GM23338 (cell line): ENCODE measurements at regions not wholly inside any gene's neighbourhood (a gene's known extent, or its start where the extent isn't known, plus 50 kb on each side); places are given as distances from the start of the nearest gene placed in this dataset.

Source experiments
- CREB1 ChIP-seq: fragments of 250-450 bp; sonication (Bioruptor Pico); IDR thresholded peaks from 2 replicates; pipeline ENCODE4 v1.5.0; 2020; ENCODE audit warnings: low read depth, mild to moderate bottlenecking, moderate library complexity
- EZH2 ChIP-seq: fragments of 200-600 bp; sonication (generic); IDR thresholded peaks from one replicate; pipeline ENCODE4 v1.8.0; 2017; ENCODE audit warnings: antibody characterized with exemption, mild to moderate bottlenecking, low read depth; ENCODE audit not compliant: unreplicated experiment
- EZH2phosphoT487 ChIP-seq: fragments of 200-600 bp; sonication (generic); IDR thresholded peaks from one replicate; pipeline ENCODE4 v1.8.1; 2018; ENCODE audit warnings: antibody characterized with exemption; ENCODE audit not compliant: unreplicated experiment
- JUNB ChIP-seq: IDR thresholded peaks from one replicate; pipeline ENCODE4 v1.6.1; 2016; ENCODE audit warnings: antibody characterized with exemption; ENCODE audit not compliant: unreplicated experiment
- POLR2AphosphoS5 ChIP-seq: IDR thresholded peaks from 2 replicates; pipeline ENCODE4 v1.6.1; 2016; ENCODE audit warnings: antibody characterized with exemption, low read depth
- ZNF331 ChIP-seq: fragments of 250-450 bp; sonication (Bioruptor Pico); IDR thresholded peaks from 2 replicates; pipeline ENCODE4 v1.5.0; 2020; ENCODE audit warnings: low read depth, mild to moderate bottlenecking, moderate library complexity
- TF ChIP-seq, protein P1 (sequence below), 2 experiments: fragments of 200-600 bp in 1 of 2; sonication (generic) in 1 of 2; conservative IDR thresholded peaks; 2 replicates each; pipeline versions ENCODE4 v1.5.1 to v1.6.1; 2016 to 2017; ENCODE audit warnings: antibody characterized with exemption in 2 of 2, low read depth in 2 of 2, mild to moderate bottlenecking in 2 of 2, moderate library complexity in 1 of 2
- TF ChIP-seq, protein P2 (sequence below): fragments of 250-450 bp; sonication (Bioruptor Pico); IDR thresholded peaks from 2 replicates; pipeline ENCODE4 v1.5.0; 2020; ENCODE audit warnings: mild to moderate bottlenecking, moderate library complexity
- TF ChIP-seq, protein P3 (sequence below): IDR thresholded peaks from 2 replicates; pipeline ENCODE4 v1.6.1; 2016; ENCODE audit warnings: antibody characterized with exemption
- TF ChIP-seq, protein P4 (sequence below): IDR thresholded peaks from one replicate; pipeline ENCODE4 v1.6.1; 2018; ENCODE audit warnings: antibody characterized with exemption; ENCODE audit not compliant: unreplicated experiment

DNA sequence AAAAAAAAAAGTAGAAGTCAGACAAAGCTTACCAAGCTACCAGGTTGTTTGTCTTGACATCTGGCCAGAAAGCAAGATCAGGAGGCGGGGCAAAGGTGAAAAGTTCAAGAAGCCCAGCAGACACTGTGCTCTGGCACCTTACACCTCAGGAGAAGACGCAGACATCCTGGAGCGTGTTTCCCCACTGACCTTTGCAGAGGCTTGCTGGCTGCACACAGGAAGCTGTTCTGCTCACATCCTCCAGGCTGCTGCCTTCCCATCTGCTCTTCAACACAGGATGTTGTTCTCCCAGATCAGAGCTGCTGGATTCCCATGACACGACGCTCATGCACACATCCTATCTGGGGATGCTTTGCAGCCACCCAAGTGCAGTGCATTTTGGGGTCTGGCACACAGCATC is 174.4 kb upstream of the KIAA1217 start:
- TF ChIP-seq, protein P1, sequence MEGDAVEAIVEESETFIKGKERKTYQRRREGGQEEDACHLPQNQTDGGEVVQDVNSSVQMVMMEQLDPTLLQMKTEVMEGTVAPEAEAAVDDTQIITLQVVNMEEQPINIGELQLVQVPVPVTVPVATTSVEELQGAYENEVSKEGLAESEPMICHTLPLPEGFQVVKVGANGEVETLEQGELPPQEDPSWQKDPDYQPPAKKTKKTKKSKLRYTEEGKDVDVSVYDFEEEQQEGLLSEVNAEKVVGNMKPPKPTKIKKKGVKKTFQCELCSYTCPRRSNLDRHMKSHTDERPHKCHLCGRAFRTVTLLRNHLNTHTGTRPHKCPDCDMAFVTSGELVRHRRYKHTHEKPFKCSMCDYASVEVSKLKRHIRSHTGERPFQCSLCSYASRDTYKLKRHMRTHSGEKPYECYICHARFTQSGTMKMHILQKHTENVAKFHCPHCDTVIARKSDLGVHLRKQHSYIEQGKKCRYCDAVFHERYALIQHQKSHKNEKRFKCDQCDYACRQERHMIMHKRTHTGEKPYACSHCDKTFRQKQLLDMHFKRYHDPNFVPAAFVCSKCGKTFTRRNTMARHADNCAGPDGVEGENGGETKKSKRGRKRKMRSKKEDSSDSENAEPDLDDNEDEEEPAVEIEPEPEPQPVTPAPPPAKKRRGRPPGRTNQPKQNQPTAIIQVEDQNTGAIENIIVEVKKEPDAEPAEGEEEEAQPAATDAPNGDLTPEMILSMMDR (conservative IDR thresholded peaks at IDR 0.05; ENCODE audit: low read depth in 2 of 2), result no peak
- no peak for TF ChIP-seq CREB1 (CRISPR knock-in tag)
- TF ChIP-seq EZH2phosphoT487, result no peak
- TF ChIP-seq, protein P2, sequence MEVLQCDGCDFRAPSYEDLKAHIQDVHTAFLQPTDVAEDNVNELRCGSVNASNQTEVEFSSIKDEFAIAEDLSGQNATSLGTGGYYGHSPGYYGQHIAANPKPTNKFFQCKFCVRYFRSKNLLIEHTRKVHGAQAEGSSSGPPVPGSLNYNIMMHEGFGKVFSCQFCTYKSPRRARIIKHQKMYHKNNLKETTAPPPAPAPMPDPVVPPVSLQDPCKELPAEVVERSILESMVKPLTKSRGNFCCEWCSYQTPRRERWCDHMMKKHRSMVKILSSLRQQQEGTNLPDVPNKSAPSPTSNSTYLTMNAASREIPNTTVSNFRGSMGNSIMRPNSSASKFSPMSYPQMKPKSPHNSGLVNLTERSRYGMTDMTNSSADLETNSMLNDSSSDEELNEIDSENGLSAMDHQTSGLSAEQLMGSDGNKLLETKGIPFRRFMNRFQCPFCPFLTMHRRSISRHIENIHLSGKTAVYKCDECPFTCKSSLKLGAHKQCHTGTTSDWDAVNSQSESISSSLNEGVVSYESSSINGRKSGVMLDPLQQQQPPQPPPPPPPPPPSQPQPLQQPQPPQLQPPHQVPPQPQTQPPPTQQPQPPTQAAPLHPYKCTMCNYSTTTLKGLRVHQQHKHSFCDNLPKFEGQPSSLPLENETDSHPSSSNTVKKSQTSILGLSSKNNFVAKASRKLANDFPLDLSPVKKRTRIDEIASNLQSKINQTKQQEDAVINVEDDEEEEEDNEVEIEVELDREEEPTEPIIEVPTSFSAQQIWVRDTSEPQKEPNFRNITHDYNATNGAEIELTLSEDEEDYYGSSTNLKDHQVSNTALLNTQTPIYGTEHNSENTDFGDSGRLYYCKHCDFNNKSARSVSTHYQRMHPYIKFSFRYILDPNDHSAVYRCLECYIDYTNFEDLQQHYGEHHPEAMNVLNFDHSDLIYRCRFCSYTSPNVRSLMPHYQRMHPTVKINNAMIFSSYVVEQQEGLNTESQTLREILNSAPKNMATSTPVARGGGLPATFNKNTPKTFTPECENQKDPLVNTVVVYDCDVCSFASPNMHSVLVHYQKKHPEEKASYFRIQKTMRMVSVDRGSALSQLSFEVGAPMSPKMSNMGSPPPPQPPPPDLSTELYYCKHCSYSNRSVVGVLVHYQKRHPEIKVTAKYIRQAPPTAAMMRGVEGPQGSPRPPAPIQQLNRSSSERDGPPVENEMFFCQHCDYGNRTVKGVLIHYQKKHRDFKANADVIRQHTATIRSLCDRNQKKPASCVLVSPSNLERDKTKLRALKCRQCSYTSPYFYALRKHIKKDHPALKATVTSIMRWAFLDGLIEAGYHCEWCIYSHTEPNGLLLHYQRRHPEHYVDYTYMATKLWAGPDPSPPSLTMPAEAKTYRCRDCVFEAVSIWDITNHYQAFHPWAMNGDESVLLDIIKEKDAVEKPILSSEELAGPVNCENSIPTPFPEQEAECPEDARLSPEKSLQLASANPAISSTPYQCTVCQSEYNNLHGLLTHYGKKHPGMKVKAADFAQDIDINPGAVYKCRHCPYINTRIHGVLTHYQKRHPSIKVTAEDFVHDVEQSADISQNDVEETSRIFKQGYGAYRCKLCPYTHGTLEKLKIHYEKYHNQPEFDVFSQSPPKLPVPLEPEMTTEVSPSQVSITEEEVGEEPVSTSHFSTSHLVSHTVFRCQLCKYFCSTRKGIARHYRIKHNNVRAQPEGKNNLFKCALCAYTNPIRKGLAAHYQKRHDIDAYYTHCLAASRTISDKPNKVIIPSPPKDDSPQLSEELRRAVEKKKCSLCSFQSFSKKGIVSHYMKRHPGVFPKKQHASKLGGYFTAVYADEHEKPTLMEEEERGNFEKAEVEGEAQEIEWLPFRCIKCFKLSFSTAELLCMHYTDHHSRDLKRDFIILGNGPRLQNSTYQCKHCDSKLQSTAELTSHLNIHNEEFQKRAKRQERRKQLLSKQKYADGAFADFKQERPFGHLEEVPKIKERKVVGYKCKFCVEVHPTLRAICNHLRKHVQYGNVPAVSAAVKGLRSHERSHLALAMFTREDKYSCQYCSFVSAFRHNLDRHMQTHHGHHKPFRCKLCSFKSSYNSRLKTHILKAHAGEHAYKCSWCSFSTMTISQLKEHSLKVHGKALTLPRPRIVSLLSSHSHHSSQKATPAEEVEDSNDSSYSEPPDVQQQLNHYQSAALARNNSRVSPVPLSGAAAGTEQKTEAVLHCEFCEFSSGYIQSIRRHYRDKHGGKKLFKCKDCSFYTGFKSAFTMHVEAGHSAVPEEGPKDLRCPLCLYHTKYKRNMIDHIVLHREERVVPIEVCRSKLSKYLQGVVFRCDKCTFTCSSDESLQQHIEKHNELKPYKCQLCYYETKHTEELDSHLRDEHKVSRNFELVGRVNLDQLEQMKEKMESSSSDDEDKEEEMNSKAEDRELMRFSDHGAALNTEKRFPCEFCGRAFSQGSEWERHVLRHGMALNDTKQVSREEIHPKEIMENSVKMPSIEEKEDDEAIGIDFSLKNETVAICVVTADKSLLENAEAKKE (CRISPR knock-in tag), result no peak
- TF ChIP-seq JUNB, result no peak
- TF ChIP-seq, protein P3, sequence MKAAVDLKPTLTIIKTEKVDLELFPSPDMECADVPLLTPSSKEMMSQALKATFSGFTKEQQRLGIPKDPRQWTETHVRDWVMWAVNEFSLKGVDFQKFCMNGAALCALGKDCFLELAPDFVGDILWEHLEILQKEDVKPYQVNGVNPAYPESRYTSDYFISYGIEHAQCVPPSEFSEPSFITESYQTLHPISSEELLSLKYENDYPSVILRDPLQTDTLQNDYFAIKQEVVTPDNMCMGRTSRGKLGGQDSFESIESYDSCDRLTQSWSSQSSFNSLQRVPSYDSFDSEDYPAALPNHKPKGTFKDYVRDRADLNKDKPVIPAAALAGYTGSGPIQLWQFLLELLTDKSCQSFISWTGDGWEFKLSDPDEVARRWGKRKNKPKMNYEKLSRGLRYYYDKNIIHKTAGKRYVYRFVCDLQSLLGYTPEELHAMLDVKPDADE, result no peak
- TF ChIP-seq EZH2, result no peak
- TF ChIP-seq POLR2AphosphoS5, result no peak
- TF ChIP-seq, protein P4, sequence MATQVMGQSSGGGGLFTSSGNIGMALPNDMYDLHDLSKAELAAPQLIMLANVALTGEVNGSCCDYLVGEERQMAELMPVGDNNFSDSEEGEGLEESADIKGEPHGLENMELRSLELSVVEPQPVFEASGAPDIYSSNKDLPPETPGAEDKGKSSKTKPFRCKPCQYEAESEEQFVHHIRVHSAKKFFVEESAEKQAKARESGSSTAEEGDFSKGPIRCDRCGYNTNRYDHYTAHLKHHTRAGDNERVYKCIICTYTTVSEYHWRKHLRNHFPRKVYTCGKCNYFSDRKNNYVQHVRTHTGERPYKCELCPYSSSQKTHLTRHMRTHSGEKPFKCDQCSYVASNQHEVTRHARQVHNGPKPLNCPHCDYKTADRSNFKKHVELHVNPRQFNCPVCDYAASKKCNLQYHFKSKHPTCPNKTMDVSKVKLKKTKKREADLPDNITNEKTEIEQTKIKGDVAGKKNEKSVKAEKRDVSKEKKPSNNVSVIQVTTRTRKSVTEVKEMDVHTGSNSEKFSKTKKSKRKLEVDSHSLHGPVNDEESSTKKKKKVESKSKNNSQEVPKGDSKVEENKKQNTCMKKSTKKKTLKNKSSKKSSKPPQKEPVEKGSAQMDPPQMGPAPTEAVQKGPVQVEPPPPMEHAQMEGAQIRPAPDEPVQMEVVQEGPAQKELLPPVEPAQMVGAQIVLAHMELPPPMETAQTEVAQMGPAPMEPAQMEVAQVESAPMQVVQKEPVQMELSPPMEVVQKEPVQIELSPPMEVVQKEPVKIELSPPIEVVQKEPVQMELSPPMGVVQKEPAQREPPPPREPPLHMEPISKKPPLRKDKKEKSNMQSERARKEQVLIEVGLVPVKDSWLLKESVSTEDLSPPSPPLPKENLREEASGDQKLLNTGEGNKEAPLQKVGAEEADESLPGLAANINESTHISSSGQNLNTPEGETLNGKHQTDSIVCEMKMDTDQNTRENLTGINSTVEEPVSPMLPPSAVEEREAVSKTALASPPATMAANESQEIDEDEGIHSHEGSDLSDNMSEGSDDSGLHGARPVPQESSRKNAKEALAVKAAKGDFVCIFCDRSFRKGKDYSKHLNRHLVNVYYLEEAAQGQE, result no peak
- TF ChIP-seq ZNF331, result no peak
